GM23248 (cell line): ENCODE measurements at regions not wholly inside any gene's neighbourhood (a gene's known extent, or its start where the extent isn't known, plus 50 kb on each side); places are given as distances from the start of the nearest gene placed in this dataset.

Source experiments
- DNase-seq: peaks from one replicate; pipeline ENCODE4 v3.0.0-alpha.2; 2015
- H2AFZ ChIP-seq: fragments of 200-600 bp; sonication (generic); 2 replicates; pipeline ENCODE4 v1.6.1; 2016; ENCODE audit warnings: antibody characterized with exemption
- H3F3A ChIP-seq: fragments of 200-600 bp; sonication (generic); 2 replicates; pipeline ENCODE4 v1.6.1; 2016; ENCODE audit warnings: mild to moderate bottlenecking, antibody characterized with exemption, mixed run types; ENCODE audit not compliant: insufficient read depth
- H3K27ac ChIP-seq: fragments of 200-600 bp; sonication (generic); 2 replicates; pipeline ENCODE4 v1.5.1; 2016; ENCODE audit warnings: mild to moderate bottlenecking
- H3K27me3 ChIP-seq: fragments of 200-600 bp; sonication (generic); replicated peaks from 2 replicates; pipeline ENCODE4 v1.6.1; 2016; ENCODE audit warnings: mild to moderate bottlenecking; ENCODE audit not compliant: insufficient read depth
- H3K36me3 ChIP-seq: fragments of 200-600 bp; sonication (generic); 2 replicates; pipeline ENCODE4 v1.6.1; 2016; ENCODE audit warnings: low read depth, mild to moderate bottlenecking
- H3K4me1 ChIP-seq: fragments of 200-600 bp; sonication (generic); 2 replicates; pipeline ENCODE4 v1.6.1; 2016; ENCODE audit warnings: mild to moderate bottlenecking; ENCODE audit not compliant: insufficient read depth
- H3K4me2 ChIP-seq: fragments of 200-600 bp; sonication (generic); one replicate; pipeline ENCODE4 v1.6.1; 2016; ENCODE audit warnings: mild to moderate bottlenecking; ENCODE audit not compliant: unreplicated experiment
- H3K4me3 ChIP-seq: fragments of 200-600 bp; sonication (generic); 2 replicates; pipeline ENCODE4 v1.5.1; 2016; ENCODE audit warnings: mild to moderate bottlenecking
- H3K79me2 ChIP-seq: fragments of 200-600 bp; sonication (generic); 2 replicates; pipeline ENCODE4 v1.6.1; 2016; ENCODE audit warnings: mild to moderate bottlenecking; ENCODE audit not compliant: insufficient read depth
- H3K9ac ChIP-seq: fragments of 200-600 bp; sonication (generic); 2 replicates; pipeline ENCODE4 v1.6.1; 2016; ENCODE audit warnings: mild to moderate bottlenecking
- H3K9me2 ChIP-seq: fragments of 200-600 bp; sonication (generic); 2 replicates; pipeline ENCODE4 v1.6.1; 2016; ENCODE audit warnings: mixed run types, mild to moderate bottlenecking, moderate library complexity; ENCODE audit not compliant: insufficient read depth
- H3K9me3 ChIP-seq: fragments of 200-600 bp; sonication (generic); one replicate; pipeline ENCODE4 v1.6.1; 2017; ENCODE audit warnings: low read depth
- H4K20me1 ChIP-seq: fragments of 200-600 bp; sonication (generic); 2 replicates; pipeline ENCODE4 v1.6.0; 2016; ENCODE audit not compliant: insufficient read depth
- EZH2 ChIP-seq: fragments of 200-600 bp; sonication (generic); IDR thresholded peaks from 2 replicates; pipeline ENCODE4 v1.6.1; 2018; ENCODE audit warnings: antibody characterized with exemption, mild to moderate bottlenecking; ENCODE audit not compliant: insufficient read depth, poor library complexity, severe bottlenecking
- EZH2phosphoT487 ChIP-seq: fragments of 200-600 bp; sonication (generic); IDR thresholded peaks from 2 replicates; pipeline ENCODE4 v1.6.1; 2018; ENCODE audit warnings: antibody characterized with exemption, moderate library complexity, mild to moderate bottlenecking, low read depth; ENCODE audit not compliant: insufficient read depth
- WGBS, 2 experiments: methylation state at CpG; one replicate each; pipeline ENCODE4 v1.1.6; 2015 to 2017; ENCODE audit warnings: low lambda C conversion rate in 2 of 2, low coverage in 1 of 2; ENCODE audit errors: missing lambda C conversion rate in 2 of 2; 5-methylcytosine and 5-hydroxymethylcytosine counted together
- in situ Hi-C: fragments of 300-500 bp; cut with MboI; formaldehyde crosslinking; loops from 2 replicates; pipeline ENCODE4 v1.15.0; 2020

GRCh38 chr17:45680360-45680759, 103.8 kb upstream of the CRHR1 start:
- peaks cover 6% of the 10 kb centered on the region for H3K27me3 ChIP-seq
- TF ChIP-seq EZH2: no peak
- no peak for TF ChIP-seq EZH2phosphoT487
- H3K9me3 ChIP-seq: no peaks in the 10 kb centered on the region
- no peaks in the 10 kb centered on the region for H3K36me3 ChIP-seq
- H3K4me1 ChIP-seq: no peaks in the 10 kb centered on the region
- H3K9me2 ChIP-seq: no peaks in the 10 kb centered on the region
- no peak overlapping the region for H3K27ac ChIP-seq
- in situ Hi-C loops: no loop called here
- no peak overlapping the region for H3K9ac ChIP-seq
- no peak for DNase-seq
- no peak overlapping the region for H2AFZ ChIP-seq
- no peaks in the 10 kb centered on the region for H3K79me2 ChIP-seq
- no peak overlapping the region for H3K4me2 ChIP-seq
- 22 to 28% methylated on average over 2 of the region's 2 CpGs for WGBS, 2 experiments
- no peaks in the 10 kb centered on the region for H3F3A ChIP-seq
- no peak overlapping the region for H3K4me3 ChIP-seq
- no peaks in the 10 kb centered on the region for H4K20me1 ChIP-seq

- H3K4me1 ChIP-seq: no peaks in the 10 kb centered on the region
- no peaks in the 10 kb centered on the region for H3K9me2 ChIP-seq
- in situ Hi-C loops: no loop called here
- no peaks in the 10 kb centered on the region for H3F3A ChIP-seq
- no peak overlapping the region for H3K27ac ChIP-seq
- 58 to 62% methylated on average over 9 of the region's 9 CpGs for WGBS, 2 experiments
- no peak overlapping the region for H3K4me3 ChIP-seq
- H3K9me3 ChIP-seq: no peaks in the 10 kb centered on the region
- no peak overlapping the region for H2AFZ ChIP-seq
- no peak for DNase-seq
- H3K79me2 ChIP-seq: no peaks in the 10 kb centered on the region
- no peak for TF ChIP-seq EZH2
- TF ChIP-seq EZH2phosphoT487: no peak
- H4K20me1 ChIP-seq: no peaks in the 10 kb centered on the region
- H3K9ac ChIP-seq: no peak overlapping the region
- no peak overlapping the region for H3K4me2 ChIP-seq
- H3K27me3 ChIP-seq: peaks cover 8% of the 10 kb centered on the region
- no peaks in the 10 kb centered on the region for H3K36me3 ChIP-seq
Observed at GRCh38 chr17:45681706-45682105, 102.4 kb upstream of the CRHR1 start.

GRCh38 chr17:45686250-45686649, 97.9 kb upstream of the CRHR1 start:
- Histone ChIP-seq H3K9ac (no peak overlapping the region), H3K27ac (no peak overlapping the region), H3F3A (no peaks in the 10 kb centered on the region), H3K4me3 (no peak overlapping the region), H3K27me3 (peaks cover 30% of the 10 kb centered on the region), H3K4me2 (no peak overlapping the region), H3K79me2 (no peaks in the 10 kb centered on the region), H2AFZ (no peak overlapping the region), H3K36me3 (no peaks in the 10 kb centered on the region), H3K4me1 (no peaks in the 10 kb centered on the region), H4K20me1 (no peaks in the 10 kb centered on the region), H3K9me3 (no peaks in the 10 kb centered on the region), H3K9me2 (no peaks in the 10 kb centered on the region)
- 59 to 64% methylated on average over 4 of the region's 4 CpGs for WGBS, 2 experiments
- DNase-seq: no peak
- TF ChIP-seq EZH2phosphoT487: no peak
- no peak for TF ChIP-seq EZH2
- in situ Hi-C loops: no loop called here

GRCh38 chr17:45687594-45687993, 96.5 kb upstream of the CRHR1 start:
- peaks cover 35% of the 10 kb centered on the region for H3K27me3 ChIP-seq
- in situ Hi-C loops: no loop called here

GRCh38 chr17:45688353-45688752, 95.8 kb upstream of the CRHR1 start:
- peaks cover 35% of the 10 kb centered on the region for H3K27me3 ChIP-seq
- H3K79me2 ChIP-seq: no peaks in the 10 kb centered on the region
- H2AFZ ChIP-seq: no peak overlapping the region
- WGBS, 2 experiments: 28 to 34% methylated on average over 10 of the region's 10 CpGs
- no peak overlapping the region for H3K4me2 ChIP-seq
- no peaks in the 10 kb centered on the region for H3K36me3 ChIP-seq
- no peaks in the 10 kb centered on the region for H3K9me2 ChIP-seq
- no peak for TF ChIP-seq EZH2
- no peak for TF ChIP-seq EZH2phosphoT487
- no peaks in the 10 kb centered on the region for H3K4me1 ChIP-seq
- DNase-seq: no peak
- H3K27ac ChIP-seq: no peak overlapping the region
- H3K9me3 ChIP-seq: no peaks in the 10 kb centered on the region
- no peaks in the 10 kb centered on the region for H4K20me1 ChIP-seq
- H3K9ac ChIP-seq: no peak overlapping the region
- no peaks in the 10 kb centered on the region for H3F3A ChIP-seq
- no peak overlapping the region for H3K4me3 ChIP-seq
- in situ Hi-C loops: no loop called here

More at GRCh38 chr17:45687594-45687993, 96.5 kb upstream of the CRHR1 start:
- no peak for DNase-seq
- Histone ChIP-seq H3K4me1 (no peaks in the 10 kb centered on the region), H3F3A (no peaks in the 10 kb centered on the region), H3K4me2 (no peak overlapping the region), H3K9me3 (no peaks in the 10 kb centered on the region), H3K9ac (no peak overlapping the region), H3K4me3 (no peak overlapping the region), H3K9me2 (no peaks in the 10 kb centered on the region), H3K36me3 (no peaks in the 10 kb centered on the region), H2AFZ (no peak overlapping the region), H3K27ac (no peak overlapping the region), H4K20me1 (no peaks in the 10 kb centered on the region), H3K79me2 (no peaks in the 10 kb centered on the region)
- TF ChIP-seq EZH2phosphoT487 (no peak), EZH2 (no peak)
- 19 to 32% methylated on average over 2 of the region's 2 CpGs for WGBS, 2 experiments
